HG02852 (cell line): ENCODE measurements at regions not wholly inside any gene's neighbourhood (a gene's known extent, or its start where the extent isn't known, plus 50 kb on each side); places are given as distances from the start of the nearest gene placed in this dataset.

ENCODE experiments used
- ATAC-seq: cut with Tn5 transposase; IDR thresholded peaks from one replicate; pipeline ENCODE4 v1.9.1; 2021; ENCODE audit warnings: mild to moderate bottlenecking, moderate library complexity; ENCODE audit not compliant: unreplicated experiment

GRCh38 chr11:106327637-106328036 is 250.2 kb downstream of the AASDHPPT start:
- no peak for ATAC-seq

GRCh38 chr11:106329273-106330018 is 252.0 kb downstream of the AASDHPPT start:
- no peak for ATAC-seq

- ATAC-seq, result no peak
Measured at GRCh38 chr11:106331176-106331575, 253.7 kb downstream of the AASDHPPT start.

GRCh38 chr11:106333678-106334077 is 256.2 kb downstream of the AASDHPPT start:
- no peak for ATAC-seq

GRCh38 chr11:106344394-106344793 is 266.9 kb downstream of the AASDHPPT start:
- no peak for ATAC-seq

GRCh38 chr11:106344966-106345365 is 267.5 kb downstream of the AASDHPPT start:
- no peak for ATAC-seq

DNA sequence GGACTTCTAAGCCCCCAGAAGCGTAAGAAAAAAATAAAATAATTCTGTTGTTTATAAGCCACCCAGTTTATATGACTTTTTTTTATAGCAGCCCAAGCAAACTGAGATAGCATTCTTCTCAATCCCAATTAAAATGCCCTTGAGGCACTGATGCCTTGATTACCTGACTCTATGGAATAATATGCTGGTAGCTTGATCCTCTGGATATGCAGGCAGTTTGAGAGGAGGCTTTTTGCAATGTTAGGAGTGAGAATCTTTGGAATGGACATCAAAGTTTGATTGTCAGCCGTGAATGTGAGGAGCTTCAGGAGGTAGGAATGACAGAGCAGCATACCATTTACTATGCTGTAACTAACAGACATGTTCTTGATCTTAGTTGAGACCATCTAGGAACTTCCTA is 275.6 kb downstream of the AASDHPPT start:
- no peak for ATAC-seq

DNA sequence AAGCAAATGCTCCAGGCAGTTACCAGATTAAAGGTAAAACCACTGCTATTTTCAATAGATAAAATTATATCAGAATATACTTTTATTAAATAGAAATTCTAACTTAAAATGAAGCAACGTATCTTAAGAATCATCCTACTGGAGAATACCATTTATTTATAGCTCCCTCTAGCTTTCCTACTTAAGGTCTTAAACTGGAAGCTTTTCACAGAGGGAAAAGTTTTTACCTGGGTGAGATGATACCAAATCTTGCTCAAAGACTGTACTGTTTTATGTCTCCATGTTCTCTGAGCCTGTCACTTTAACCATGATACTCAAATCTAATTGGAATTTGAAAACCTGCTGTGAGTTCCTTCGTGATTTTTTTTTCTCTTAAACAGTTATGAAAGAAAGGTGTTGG is 291.8 kb downstream of the AASDHPPT start:
- ATAC-seq, result no peak

DNA sequence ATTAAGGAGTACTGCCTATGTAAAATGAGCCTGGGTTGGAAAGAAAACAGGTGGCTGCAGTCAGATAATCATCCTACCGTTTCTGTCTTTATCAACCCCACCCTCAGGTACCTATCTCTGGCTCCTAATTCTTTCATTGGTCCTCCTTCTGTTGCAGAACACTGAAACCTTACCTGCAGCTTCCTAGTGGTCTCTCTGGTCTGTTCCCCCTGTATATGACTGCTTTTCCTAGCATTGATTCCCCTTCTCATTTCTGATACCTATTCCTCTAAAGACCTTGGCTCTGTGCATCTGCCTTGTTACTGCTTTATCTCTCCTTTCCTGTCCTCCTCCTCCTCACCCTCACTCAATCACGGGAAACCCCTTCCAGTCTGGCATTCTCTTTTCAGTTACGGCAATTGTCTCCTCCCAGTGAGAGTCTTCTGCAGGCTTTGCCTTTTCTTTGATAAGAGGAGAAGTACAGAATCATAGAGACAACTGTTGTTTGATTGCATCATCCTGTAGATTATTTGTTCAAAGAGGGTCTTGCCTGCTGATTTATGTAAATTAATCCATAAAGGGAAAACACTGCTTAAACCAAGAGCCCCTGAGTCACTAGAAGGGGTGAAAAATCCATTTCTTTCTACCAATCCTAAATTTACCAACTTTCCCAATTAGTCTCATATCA is 301.2 kb downstream of the AASDHPPT start:
- ATAC-seq, result no peak

DNA sequence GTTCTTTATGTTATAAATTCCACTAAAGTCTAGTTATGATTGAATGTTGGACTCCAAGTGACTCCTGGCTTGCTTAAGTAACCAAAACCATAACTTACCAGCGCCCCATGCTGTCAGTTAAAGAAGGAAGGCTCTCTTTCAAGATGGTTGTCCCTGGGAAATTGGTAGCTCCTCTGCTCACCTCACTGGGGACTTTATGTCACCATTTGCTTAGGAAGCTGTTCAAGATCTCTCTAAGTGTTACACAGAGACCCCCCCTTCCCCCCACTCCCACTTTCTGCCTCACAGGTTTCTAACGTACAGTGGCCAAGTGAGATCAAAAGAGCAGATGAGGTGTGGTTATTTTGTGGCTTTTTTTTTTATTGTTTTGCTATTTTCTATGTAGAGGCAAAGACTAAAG is 301.8 kb downstream of the AASDHPPT start:
- no peak for ATAC-seq

GRCh38 chr11:106379712-106380111 is 302.2 kb downstream of the AASDHPPT start:
- no peak for ATAC-seq

GRCh38 chr11:106381895-106382294 is 304.4 kb downstream of the AASDHPPT start:
- ATAC-seq, result no peak

GRCh38 chr11:106384429-106384828 is 307.0 kb downstream of the AASDHPPT start:
- ATAC-seq, result no peak

DNA sequence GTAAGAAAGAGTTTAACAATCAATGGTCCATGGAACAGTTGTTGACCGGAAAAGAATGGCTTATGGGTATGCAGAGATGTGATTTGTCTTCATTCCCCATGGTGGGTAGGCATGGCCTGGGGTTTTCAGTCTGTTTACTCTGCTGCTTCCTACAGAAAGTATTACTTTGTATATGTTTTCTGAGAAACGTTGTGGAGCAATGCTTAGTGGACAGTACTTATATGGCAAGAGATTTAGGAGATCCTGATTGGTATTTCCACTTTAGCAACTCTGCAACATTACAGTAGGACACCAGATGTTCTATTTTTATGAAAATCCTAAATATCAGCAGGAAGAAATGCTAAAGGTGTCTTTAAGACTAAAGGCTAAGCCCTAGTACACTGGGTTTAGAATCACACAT is 309.1 kb downstream of the AASDHPPT start:
- ATAC-seq, result no peak

- no peak for ATAC-seq
Measured at GRCh38 chr11:106389101-106389500, 311.6 kb downstream of the AASDHPPT start.

DNA sequence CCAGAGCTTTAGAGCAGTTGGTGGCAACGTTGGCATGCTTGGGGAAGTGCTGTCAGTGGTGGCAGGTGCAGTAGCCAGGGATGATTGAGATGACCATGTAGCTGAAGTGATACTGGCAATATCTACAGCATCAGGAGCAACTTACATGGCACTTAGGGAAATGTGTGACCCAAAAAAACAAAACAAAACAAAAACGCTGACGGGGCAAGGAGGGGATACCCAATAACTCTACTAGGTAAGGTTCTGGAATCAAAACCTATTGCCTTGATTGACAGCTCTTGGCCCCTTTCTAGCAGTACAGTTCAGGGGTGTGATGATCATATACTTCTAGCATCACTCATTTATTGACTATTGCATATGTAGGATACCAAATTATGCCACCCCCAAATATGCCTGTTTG is 312.6 kb downstream of the AASDHPPT start:
- ATAC-seq, result no peak

DNA sequence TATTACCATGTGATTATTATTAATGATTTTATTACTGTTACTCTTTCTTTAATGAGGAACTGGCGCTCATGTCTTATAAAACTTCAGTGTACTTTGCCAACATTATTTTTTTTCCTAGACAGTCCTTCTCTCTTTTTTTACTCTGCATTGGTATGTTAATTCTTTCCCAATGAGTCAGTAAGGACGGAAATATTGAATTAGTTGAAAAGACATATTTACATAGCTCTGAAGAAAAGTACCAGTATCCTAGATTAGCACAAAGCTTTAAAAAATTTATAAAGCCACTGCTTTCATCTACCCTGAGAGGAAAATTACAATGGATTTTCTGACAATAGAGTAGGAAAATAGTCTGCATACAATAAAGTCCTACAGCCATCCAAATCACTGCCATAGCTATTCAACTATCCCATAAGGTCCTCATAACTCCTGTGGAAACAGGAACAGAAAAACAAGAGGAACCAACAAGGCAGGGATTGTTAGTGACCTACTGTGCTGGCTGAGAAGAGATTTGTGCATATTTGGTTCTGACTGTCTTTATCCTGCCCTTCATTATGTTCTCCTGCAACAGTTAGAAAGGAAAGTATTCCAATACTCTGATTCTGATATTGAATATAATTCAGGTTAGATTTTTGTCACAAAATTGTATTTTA is 314.4 kb downstream of the AASDHPPT start:
- ATAC-seq, result no peak

- ATAC-seq, result no peak
Measured at GRCh38 chr11:106395716-106396349, 318.4 kb downstream of the AASDHPPT start.

GRCh38 chr11:106397787-106398501 is 320.5 kb downstream of the AASDHPPT start:
- ATAC-seq, result no peak

- ATAC-seq, result no peak
Measured at GRCh38 chr11:106398502-106399075, 321.1 kb downstream of the AASDHPPT start.

- no peak for ATAC-seq
Measured at GRCh38 chr11:106399076-106399511, 321.6 kb downstream of the AASDHPPT start.
